PC-9 (cell line): ENCODE measurements at regions not wholly inside any gene's neighbourhood (a gene's known extent, or its start where the extent isn't known, plus 50 kb on each side); places are given as distances from the start of the nearest gene placed in this dataset.

ENCODE experiments used
- BruUV-seq: library from RNA; stranded (reverse); fragments of 400-500 nt; replicated peaks from 2 replicates; lab custom pipeline; 2021; lab: Mats Ljungman, UMichigan
- CTCF ChIA-PET: fragments of 300-600 bp; sonication (Branson Sonifier 250); formaldehyde crosslinking; loops from one replicate; lab custom pipeline; 2022; ENCODE audit warnings: antibody characterized with exemption; lab: Charles Lee
- POLR2A ChIA-PET: fragments of 300-600 bp; sonication (Branson Sonifier 250); formaldehyde crosslinking; loops from one replicate; lab custom pipeline; 2022; ENCODE audit warnings: antibody characterized with exemption; ENCODE audit not compliant: unreplicated experiment; lab: Charles Lee
- DNase-seq, 2 experiments: peaks; one replicate each; pipeline versions ENCODE4 v3.0.0 to v3.0.0-alpha.2; 2015 to 2022; ENCODE audit warnings: mixed read lengths in 1 of 2
- H2AFZ ChIP-seq: fragments of 200-600 bp; sonication (generic); 2 replicates; pipeline ENCODE4 v1.8.1; 2017; ENCODE audit warnings: antibody characterized with exemption
- H3F3A ChIP-seq: fragments of 200-600 bp; sonication (generic); 2 replicates; pipeline ENCODE4 v1.8.1; 2017; ENCODE audit warnings: antibody characterized with exemption, mild to moderate bottlenecking, low read depth; ENCODE audit not compliant: insufficient read depth
- H3K27ac ChIP-seq: fragments of 200-600 bp; sonication (generic); 2 replicates; pipeline ENCODE4 v1.6.1; 2016; ENCODE audit warnings: mixed run types
- H3K27me3 ChIP-seq: fragments of 200-600 bp; sonication (generic); 2 replicates; pipeline ENCODE4 v1.6.1; 2016; ENCODE audit warnings: low read depth, mixed run types; ENCODE audit not compliant: insufficient read depth
- H3K36me3 ChIP-seq: fragments of 200-600 bp; sonication (generic); 2 replicates; pipeline ENCODE4 v1.6.1; 2016; ENCODE audit warnings: low read depth, mixed run types
- H3K4me1 ChIP-seq: fragments of 200-600 bp; sonication (generic); replicated peaks from 2 replicates; pipeline ENCODE4 v1.6.1; 2016; ENCODE audit warnings: mixed run types; ENCODE audit not compliant: insufficient read depth
- H3K4me2 ChIP-seq: fragments of 200-600 bp; sonication (generic); 2 replicates; pipeline ENCODE4 v1.6.1; 2017; ENCODE audit warnings: mixed run types
- H3K4me3 ChIP-seq: fragments of 200-600 bp; sonication (generic); 2 replicates; pipeline ENCODE4 v1.6.1; 2016; ENCODE audit warnings: mixed run types
- H3K79me2 ChIP-seq: fragments of 200-600 bp; sonication (generic); 2 replicates; pipeline ENCODE4 v1.6.1; 2017; ENCODE audit warnings: low read depth, mixed run types
- H3K9me2 ChIP-seq: fragments of 200-600 bp; sonication (generic); 2 replicates; pipeline ENCODE4 v1.8.1; 2017; ENCODE audit warnings: mild to moderate bottlenecking; ENCODE audit not compliant: insufficient read depth
- H3K9me3 ChIP-seq: fragments of 200-600 bp; sonication (generic); 2 replicates; pipeline ENCODE4 v1.8.1; 2016; ENCODE audit warnings: low read depth; ENCODE audit not compliant: insufficient read depth
- H4K20me1 ChIP-seq: fragments of 200-600 bp; sonication (generic); 2 replicates; pipeline ENCODE4 v1.8.1; 2017; ENCODE audit not compliant: insufficient read depth
- CTCF ChIP-seq: fragments of 200-600 bp; sonication (generic); conservative IDR thresholded peaks from 2 replicates; pipeline ENCODE4 v1.6.1; 2017; ENCODE audit warnings: mixed run types, antibody characterized with exemption, mild to moderate bottlenecking, moderate library complexity
- EZH2 ChIP-seq: fragments of 200-600 bp; sonication (generic); IDR thresholded peaks from 2 replicates; pipeline ENCODE4 v1.8.0; 2017; ENCODE audit warnings: antibody characterized with exemption, low read depth
- intact Hi-C: fragments of 100-400 bp; cut with micrococcal nuclease; formaldehyde crosslinking; loops from one replicate; pipeline ENCODE4 v1.10.0; 2022; ENCODE audit not compliant: unreplicated experiment

- no peaks in the 10 kb centered on the region for H3K27me3 ChIP-seq
- no peak overlapping the region for H3K4me2 ChIP-seq
- ChIA-PET POLR2A (no interaction called here), CTCF (no interaction called here)
- intact Hi-C loops, result no loop called here
- DNase-seq, result no peak
- H3K79me2 ChIP-seq, result no peaks in the 10 kb centered on the region
- no peaks in the 10 kb centered on the region for H3F3A ChIP-seq
- no peaks in the 10 kb centered on the region for H3K9me2 ChIP-seq
- no peak overlapping the region for H3K27ac ChIP-seq
- no peaks in the 10 kb centered on the region for H4K20me1 ChIP-seq
- H3K9me3 ChIP-seq, result no peaks in the 10 kb centered on the region
- H2AFZ ChIP-seq, result no peak overlapping the region
- H3K4me1 ChIP-seq, result no peaks in the 10 kb centered on the region
- H3K36me3 ChIP-seq, result no peaks in the 10 kb centered on the region
- TF ChIP-seq EZH2 (no peak), CTCF (no peak)
- no peak overlapping the region for H3K4me3 ChIP-seq
- no TSS peak for BruUV-seq
These were observed 225.7 kb downstream of the FAM76B start for GRCh38 chr11:95563859-95564258.

GRCh38 chr11:95563173-95563572, 226.4 kb downstream of the FAM76B start:
- no peak overlapping the region for H3K4me2 ChIP-seq
- intact Hi-C loops, result no loop called here
- DNase-seq, result no peak

GRCh38 chr11:95562196-95562921, 227.2 kb downstream of the FAM76B start:
- no peaks in the 10 kb centered on the region for H3K9me2 ChIP-seq
- H3K4me3 ChIP-seq, result no peak overlapping the region
- POLR2A ChIA-PET, result no interaction called here
- no peak overlapping the region for H3K27ac ChIP-seq
- BruUV-seq, result no TSS peak
- TF ChIP-seq EZH2 (no peak), CTCF (no peak)
- H4K20me1 ChIP-seq, result no peaks in the 10 kb centered on the region
- no peak overlapping the region for H3K4me2 ChIP-seq
- H3K79me2 ChIP-seq, result no peaks in the 10 kb centered on the region
- intact Hi-C loops, result no loop called here
- H3K9me3 ChIP-seq, result no peaks in the 10 kb centered on the region
- H3K4me1 ChIP-seq, result no peaks in the 10 kb centered on the region
- CTCF ChIA-PET, result no interaction called here
- H3K36me3 ChIP-seq, result no peaks in the 10 kb centered on the region
- no peaks in the 10 kb centered on the region for H3K27me3 ChIP-seq
- no peaks in the 10 kb centered on the region for H3F3A ChIP-seq
- H2AFZ ChIP-seq, result no peak overlapping the region
- no peak for DNase-seq

More at GRCh38 chr11:95563173-95563572, 226.4 kb downstream of the FAM76B start:
- Histone ChIP-seq H3K9me3 (no peaks in the 10 kb centered on the region), H3K36me3 (no peaks in the 10 kb centered on the region), H2AFZ (no peak overlapping the region), H3K4me3 (no peak overlapping the region), H3K27me3 (no peaks in the 10 kb centered on the region), H3K27ac (no peak overlapping the region), H3F3A (no peaks in the 10 kb centered on the region), H4K20me1 (no peaks in the 10 kb centered on the region), H3K79me2 (no peaks in the 10 kb centered on the region), H3K4me1 (no peaks in the 10 kb centered on the region), H3K9me2 (no peaks in the 10 kb centered on the region)
- BruUV-seq, result no TSS peak
- ChIA-PET POLR2A (no interaction called here), CTCF (no interaction called here)
- no peak for TF ChIP-seq CTCF
- no peak for TF ChIP-seq EZH2
